Spleen (tissue), 7 donors: ENCODE measurements at regions not wholly inside any gene's neighbourhood (a gene's known extent, or its start where the extent isn't known, plus 50 kb on each side); places are given as distances from the start of the nearest gene placed in this dataset.

ENCODE experiments used
- POLR2A ChIP-seq, 3 donors: fragments of 450-650 bp; IDR thresholded peaks; one replicate each; pipeline ENCODE4 v1.5.1; 2017; ENCODE audit warnings: antibody characterized with exemption in 3 of 3, mild to moderate bottlenecking in 1 of 3
- POLR2AphosphoS5 ChIP-seq, 3 donors: sonication (generic); formaldehyde crosslinking; IDR thresholded peaks; one replicate each; pipeline ENCODE4 v1.5.1; 2017; ENCODE audit warnings: antibody characterized with exemption in 3 of 3
- TF ChIP-seq, protein P1 (sequence below), 11 experiments: fragments of 200-600 bp in 7 of 11; fragments of 450-650 bp in 4 of 11; sonication (generic) in 4 of 11; IDR thresholded peaks in 8 of 11; conservative IDR thresholded peaks in 3 of 11; 1 replicate in 7 of 11; 2 replicates in 4 of 11; pipeline versions ENCODE4 v1.4.0 to v1.8.0; 2016 to 2021; ENCODE audit warnings: antibody characterized with exemption in 11 of 11, inconsistent platforms in 4 of 11, mild to moderate bottlenecking in 1 of 11
- donor health status: DM: no; HTN: no; CAD: no; lungs with moderate emphysema.
- donor health status: DM: no; HTN: no; CAD: no.
- donor health status: DM: no; HTN: no; CAD: no.

DNA sequence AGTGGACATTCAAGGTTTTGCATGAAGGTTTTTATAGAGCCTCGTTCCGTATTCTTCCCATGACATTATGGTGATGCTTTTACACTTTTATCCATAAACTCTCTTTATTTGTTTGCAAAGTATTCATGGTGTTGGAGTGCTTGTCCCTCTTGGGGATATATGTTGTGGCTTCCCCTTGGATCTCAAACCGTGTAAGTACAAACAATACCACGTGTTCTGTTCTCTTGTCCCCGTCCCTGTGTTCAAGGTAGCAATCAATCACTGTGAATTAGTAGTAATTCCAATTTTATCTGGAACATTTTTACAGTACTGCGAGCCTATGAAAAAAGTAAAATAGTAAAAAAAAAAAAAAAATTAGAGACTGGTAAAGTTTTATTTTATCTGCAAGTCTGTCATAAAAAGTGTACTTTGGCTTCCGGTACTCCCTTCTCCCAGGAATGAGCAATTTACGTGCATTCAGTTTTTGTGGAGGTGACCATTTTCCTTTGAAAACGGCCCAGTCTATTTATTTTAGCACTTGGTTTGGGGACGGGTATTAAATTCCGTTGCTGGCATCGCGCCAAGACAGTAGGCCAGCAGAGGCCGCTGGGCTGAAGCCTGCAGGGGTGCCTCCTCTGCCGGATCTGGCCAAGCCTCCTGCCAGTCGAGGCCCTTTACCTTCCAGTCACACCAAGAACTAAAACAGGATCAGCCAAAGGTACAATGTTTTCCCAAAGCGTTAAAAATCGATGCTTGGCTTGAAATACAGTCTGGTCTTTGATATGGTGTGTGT lies 175.7 kb downstream of the SOCS6 start:
- TF ChIP-seq, protein P1, sequence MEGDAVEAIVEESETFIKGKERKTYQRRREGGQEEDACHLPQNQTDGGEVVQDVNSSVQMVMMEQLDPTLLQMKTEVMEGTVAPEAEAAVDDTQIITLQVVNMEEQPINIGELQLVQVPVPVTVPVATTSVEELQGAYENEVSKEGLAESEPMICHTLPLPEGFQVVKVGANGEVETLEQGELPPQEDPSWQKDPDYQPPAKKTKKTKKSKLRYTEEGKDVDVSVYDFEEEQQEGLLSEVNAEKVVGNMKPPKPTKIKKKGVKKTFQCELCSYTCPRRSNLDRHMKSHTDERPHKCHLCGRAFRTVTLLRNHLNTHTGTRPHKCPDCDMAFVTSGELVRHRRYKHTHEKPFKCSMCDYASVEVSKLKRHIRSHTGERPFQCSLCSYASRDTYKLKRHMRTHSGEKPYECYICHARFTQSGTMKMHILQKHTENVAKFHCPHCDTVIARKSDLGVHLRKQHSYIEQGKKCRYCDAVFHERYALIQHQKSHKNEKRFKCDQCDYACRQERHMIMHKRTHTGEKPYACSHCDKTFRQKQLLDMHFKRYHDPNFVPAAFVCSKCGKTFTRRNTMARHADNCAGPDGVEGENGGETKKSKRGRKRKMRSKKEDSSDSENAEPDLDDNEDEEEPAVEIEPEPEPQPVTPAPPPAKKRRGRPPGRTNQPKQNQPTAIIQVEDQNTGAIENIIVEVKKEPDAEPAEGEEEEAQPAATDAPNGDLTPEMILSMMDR (IDR thresholded peaks at IDR 0.05 in 8 of 11, conservative IDR thresholded peaks at IDR 0.05 in 3 of 11): peak in 1 of 11 experiments; percentile 24
- TF ChIP-seq POLR2A (IDR thresholded peaks at IDR 0.05): no peak
- peak; percentile 43 to 72 (median 71) for TF ChIP-seq POLR2AphosphoS5 (IDR thresholded peaks at IDR 0.05)
